TTC549 (cell line): ENCODE measurements at regions not wholly inside any gene's neighbourhood (a gene's known extent, or its start where the extent isn't known, plus 50 kb on each side); places are given as distances from the start of the nearest gene placed in this dataset.

Experiments used
- FAIRE-seq: peaks from 2 replicates; lab custom pipeline; 2012; peaks lifted over from hg19 to GRCh38; lab: Jason Lieb, UNC

DNA sequence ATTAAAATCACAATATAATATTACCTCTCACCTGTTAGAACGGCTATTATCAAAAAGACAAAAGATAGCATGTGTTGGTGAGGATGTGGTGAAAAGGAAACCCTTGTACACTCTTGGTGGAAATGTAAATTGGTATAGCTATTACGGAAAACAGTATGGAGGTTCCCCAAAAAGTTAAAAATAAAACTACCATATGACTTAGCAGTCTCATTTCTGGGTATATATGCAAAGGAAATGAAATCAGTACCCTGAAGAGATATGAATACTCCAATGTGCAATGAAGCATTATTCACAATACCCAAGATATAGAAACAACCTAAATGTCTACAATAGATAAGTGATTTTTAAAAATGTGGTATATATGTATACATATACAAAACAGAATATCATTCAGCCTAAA, 199.9 kb downstream of the SNX18 start:
- FAIRE-seq: no peak

DNA sequence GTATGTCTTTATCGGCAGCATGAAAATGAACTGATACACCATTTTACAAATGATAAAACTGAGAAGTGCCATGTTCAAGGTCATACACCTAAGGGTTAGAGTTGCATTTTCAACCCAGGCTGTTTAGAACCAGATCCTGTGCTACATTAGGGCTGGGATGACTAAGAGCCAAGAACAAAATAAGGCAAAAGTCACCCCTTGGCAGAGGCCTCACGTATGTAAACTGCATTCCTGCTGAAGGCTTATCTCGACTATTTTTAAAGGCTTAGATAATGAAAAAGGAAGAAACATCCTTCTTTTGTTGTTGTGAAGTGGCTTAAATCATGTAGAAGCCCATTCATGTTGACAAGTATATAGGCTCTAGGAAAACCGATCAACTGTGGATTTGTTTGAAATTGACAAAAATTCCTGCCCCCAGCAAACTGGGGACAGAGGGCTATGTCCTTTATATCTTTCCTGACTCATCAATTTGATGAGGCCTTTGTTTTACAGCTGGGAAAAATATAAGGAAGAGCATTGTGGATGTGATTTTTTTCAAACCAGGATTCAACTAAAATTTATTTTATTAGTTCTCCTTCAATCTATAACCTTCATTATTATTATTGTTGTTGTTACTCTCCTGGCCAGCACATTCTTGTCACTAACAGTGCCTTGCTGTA, 196.5 kb downstream of the SNX18 start:
- FAIRE-seq: no peak

DNA sequence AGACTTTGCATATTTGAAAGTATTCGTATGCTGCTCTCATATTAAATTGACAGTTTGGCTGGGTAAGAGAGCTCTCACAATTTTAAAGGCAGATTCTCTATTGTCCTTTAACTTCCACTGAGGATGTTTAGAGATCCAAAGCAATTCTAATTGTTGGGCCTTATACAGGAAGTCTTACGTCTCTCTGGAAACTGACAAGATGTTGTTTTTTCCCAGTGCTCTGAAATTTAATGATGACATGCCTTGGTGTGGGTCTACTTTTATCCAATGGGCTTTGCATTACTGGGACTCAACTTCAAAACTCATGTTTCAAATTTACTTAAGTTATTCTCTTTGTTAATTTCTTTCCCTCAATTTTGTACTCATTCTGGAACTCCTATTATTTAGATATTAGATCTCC, 191.5 kb downstream of the SNX18 start:
- no peak for FAIRE-seq

DNA sequence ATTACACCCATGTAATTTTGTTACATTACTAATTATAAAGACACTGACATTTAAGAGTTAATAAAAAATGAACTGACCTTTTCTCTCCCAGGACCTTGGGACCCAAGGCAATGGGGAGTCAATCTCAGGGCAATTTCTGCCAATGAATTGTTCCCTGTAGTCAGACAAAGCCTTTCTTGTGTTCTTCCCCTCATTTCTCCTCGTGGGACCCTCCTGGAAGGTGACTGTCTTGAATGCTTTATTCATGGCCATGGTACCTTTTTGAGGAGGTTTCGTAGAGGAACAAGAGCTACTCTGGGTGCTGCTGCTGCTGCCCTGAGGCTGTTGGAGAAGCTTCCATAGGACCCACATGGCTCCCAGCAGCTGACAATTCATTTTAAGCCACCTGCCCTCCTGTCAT, 190.3 kb downstream of the SNX18 start:
- no peak for FAIRE-seq

DNA sequence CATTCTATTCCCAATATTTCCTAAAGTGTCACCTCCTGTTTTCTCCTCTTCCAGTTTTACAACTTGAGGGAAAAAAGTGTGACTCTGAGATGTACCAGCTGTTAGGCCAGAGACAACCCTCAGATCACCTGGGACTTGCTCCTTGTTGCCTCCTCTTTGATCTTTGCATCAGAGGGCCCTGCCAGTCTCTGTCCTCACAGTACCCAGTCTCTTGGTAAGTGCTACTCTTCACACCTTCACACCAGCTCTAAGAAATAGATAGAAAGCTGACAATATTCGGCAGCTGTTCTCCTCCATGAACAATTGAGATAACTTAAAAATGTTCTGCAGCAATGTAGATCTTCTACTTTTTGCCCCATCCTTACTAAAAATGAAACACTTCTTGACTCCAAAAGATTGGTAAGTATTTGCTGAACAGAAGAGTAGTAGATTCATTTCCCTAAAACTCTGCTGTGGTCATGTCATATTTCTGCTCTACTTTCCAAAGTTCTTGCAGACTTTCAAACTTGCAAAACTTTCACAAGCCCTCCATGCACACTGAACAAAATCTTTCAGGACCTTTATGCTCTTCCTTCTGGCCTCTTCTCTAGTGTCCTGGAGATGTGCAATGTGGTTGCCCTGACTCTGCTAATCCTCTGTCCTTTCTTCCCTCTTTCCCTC, 188.6 kb downstream of the SNX18 start:
- no peak for FAIRE-seq

DNA sequence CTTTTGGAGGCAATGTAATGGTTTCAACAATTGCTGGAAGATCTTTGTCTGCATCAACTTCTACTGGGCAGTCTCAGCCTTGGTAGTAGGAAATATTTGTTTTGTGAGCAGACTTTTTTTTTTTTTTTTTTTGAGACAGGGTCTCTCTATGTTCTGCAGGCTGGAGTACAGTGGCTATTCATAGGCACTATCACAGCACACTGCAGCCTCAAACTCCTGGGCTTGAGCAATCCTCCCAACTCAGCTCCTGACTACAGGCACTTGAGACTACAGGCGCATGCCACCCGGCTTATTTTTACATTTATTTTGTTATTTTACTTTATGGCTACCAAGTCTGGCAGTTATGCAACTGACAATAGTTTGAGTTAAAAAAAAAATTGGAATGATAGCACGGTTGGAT, 187.3 kb downstream of the SNX18 start:
- FAIRE-seq: no peak

DNA sequence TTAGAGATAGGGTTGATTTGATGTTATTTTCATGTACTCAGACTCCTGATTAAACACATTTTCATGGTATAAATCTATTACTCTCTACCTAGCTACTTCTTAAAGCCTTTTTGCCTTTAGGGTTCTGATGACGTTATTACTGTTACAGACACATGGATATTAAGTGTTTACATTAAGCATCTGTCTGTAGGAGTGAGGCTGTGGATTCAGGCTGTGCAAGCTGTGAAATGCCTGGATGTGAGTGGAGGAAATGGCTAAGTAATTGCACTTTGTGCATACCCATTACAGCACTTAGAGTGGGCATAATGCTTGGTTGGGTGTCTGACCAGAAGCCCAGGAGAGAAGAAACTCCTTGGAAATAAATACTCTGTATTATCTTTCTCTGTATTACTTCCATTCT, 186.8 kb downstream of the SNX18 start:
- FAIRE-seq: no peak

DNA sequence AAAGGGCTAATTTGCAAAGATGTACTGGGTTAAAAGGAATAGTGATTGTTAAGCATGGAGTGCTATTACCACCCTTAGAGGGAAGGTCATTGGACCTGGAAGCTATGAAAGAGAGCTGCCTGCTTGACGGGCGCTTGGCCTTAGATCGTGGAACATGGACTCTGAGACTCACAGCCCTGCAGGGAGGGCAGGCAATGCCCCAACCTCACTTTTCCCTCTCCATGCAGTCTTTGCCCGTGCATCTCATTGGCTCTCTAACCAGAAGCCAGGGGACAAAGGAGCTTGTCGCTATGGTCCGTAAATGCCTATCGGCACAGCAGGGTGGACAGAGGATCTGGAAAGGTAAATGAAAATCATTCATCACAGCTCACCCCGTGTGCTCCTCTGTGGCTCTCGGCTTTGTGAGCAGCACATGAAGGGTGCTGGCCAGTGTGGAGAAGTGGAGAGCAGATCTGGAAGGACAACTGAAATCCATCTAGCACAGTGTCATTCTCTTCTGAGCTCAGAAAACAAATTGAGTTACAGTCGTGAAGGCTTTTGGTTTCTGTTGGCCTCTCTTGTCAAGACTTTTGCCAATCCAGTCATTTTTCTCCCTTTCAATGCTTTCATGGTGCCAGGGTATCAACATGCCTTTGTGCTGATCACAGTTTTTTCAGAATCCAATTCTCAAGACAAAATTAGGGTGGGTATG, 186.2 kb downstream of the SNX18 start:
- FAIRE-seq: no peak

DNA sequence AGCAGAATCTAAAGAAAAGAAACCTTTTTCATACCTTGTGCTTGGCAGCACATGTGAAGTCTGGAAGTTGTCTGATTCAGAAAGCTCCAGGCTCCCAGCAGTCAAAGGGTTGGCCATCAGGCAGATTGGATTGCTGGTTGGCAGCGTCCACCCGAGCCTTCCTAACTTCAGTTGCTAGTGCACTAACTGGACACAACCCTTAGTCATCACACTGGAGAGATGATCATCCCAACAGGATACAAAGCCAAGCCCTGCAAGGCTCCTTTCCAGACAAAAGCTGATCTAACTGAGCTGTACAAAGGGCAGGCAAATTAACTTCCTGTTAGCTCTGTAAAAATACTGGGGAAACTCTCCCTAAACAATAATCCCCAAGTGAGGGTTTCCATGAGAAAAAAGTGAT, 185.6 kb downstream of the SNX18 start:
- FAIRE-seq: no peak

DNA sequence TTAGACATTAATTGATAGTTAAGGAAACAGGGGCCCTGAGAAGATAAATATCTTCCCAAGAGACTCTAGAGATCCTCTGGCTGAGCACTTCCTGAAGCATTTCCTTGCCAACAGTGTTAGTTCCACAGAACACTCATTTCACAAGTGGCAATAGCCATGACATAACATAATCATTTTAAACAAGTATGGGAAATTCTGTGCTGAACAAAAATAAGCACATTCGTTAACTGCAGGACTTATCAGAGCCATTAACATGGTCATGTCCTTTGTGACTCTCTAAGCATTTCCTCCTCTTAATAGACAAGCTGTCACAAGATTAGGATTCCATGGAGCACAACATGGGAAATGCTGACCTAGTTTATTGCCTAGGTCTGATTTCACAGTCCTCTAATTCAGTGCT, 184.9 kb downstream of the SNX18 start:
- FAIRE-seq: no peak

DNA sequence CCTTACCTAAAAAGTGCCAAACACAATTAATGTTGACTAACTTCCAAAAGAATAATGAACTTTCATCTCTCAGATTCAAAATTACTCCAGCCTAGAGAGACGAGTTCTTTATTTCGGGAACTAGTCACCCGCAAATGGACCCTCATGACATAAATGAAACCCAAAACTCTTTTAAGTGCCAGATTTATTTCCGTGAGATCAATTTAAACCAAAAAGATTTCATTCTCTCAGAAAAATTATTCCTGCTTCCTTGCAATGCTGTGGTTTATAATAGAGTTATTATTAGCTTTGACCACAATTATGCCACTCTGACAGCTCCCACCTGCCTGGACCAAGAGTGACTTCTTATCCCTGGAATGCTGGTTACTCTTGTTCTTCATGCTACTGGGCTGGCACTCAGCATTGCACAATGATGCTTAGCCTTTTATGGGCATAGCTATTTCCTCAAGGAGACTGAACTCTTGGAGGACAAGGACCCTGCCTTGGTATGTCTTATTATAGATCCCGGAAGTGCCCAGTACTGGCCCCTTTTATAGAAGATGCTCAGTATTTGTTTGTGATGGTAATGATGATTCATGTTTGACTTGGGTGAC, 183.5 kb downstream of the SNX18 start:
- no peak for FAIRE-seq

DNA sequence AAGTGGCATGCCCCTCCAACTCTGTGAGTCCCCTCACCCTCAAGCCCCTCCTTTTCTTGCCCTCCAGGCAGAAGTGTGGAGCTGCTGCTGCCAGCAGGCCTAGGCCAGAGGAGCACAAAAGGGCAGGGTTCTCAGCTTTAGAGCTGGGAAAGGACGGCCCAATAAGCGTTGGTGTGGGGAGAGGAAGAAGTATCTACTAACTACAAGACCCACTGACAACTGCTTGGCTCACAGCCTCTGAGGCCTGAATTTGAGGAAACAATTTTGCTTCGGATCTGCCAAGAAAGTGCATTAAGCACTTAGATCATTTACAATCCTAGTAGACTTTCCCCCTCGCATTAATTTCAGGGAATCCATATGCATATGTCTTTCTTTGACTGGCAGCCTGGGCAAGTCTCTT, 179.4 kb downstream of the SNX18 start:
- FAIRE-seq: no peak

DNA sequence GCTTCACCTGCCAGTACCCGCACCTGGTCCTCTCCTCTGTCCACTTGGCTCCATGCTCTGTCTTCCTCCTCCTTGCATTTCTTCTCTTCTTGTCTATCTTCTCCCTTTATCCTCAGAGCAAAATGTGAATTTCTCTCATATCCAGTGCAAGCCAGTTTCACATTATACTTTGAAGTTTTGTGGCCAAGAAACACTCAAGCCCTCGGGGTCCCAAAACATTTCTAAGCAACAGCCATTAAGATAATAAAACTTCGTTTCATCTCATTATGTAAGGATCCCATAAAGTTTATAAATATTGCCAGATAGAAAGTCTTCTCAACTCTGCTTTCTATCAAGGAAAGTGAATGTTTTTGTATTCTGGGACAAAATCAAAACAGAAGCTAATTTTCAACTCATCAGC, 178.8 kb downstream of the SNX18 start:
- FAIRE-seq: no peak

DNA sequence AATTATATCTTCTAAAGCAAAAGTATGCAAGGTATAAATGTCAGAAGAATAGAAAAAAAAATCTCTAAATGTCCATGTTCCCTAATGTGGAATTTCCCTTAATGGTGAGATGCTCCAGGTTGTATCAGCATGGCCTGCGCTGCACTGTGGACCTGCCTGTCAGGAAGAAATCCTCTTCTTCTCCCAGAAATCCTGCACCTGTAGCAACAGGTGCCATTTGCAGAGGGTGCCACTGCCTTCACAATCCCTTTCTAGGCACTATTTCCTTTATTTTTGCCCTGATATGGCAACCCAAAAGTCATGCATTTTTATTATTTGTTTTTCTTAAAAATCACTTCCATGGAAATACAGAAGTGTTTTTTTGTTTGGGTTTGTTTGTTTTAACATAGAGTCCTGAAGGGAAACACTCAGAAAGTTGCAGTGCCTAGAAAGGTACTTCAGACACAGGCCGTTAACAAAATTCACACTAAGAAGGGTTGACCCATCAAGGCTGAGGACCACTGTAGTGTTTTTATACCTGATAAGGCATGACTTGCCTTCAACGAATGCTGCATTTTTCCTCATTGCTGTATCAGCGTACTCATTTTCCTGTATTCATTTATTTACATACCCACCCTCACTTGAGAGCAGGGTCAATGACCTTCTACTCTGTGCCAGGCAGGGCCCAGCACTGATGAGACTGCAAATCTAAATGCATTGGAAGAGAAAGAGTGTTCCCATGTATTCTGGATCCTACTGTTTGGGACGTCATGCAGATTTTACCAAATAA, 177.8 kb downstream of the SNX18 start:
- no peak for FAIRE-seq

DNA sequence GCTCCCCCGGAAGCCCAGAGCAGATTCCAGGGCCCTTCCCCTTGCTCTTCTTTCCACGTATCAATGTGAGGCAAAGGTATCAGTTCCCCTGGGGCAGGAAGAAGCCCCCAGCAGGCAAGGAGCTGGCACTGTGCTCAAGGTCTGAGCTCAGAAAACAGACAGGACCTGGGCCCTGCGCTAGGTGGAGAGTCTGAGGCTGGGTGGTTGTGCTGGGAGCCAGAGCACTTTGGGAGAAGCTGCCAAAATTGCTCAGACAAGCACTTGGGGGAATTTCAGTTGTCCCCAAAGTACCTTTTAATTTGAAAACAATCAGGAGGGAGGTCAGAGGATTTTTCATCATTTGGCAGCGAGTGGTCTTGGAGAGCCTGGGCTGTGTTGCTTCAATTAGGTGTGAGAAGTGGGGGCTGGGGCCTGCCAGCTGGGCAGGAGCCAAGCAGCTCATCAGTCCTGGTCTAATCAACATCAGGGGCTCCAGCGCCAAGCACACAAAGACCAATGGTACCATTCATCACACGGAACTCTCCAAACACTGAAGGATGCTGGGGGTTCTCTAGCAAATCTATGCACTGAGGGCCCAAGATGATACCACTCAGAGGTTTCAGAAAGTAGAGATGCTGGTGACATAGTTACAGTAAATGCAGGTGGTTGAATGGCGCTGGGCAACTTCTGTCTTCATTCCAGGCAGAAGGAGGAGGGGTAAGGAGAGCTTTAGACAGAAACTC, 176.5 kb downstream of the SNX18 start:
- no peak for FAIRE-seq

DNA sequence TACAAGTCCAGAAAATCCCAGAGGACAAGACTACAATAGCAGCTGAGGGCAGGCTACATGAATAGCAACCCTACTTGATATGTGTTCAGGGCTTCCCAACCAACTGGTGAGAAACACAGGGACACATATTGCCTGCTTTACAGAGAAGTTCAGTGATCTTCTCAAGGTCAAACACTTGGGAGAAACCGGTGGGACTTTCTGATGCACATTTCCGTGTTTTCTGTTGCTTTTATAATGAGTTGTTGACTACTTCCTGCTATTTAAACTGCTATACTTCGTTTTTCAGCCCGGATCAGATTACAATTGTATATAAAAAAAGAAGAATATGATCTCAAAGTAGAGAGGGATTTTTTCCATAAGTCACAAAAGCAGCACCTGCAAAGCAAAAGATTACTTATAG, 175.1 kb downstream of the SNX18 start:
- FAIRE-seq: no peak

DNA sequence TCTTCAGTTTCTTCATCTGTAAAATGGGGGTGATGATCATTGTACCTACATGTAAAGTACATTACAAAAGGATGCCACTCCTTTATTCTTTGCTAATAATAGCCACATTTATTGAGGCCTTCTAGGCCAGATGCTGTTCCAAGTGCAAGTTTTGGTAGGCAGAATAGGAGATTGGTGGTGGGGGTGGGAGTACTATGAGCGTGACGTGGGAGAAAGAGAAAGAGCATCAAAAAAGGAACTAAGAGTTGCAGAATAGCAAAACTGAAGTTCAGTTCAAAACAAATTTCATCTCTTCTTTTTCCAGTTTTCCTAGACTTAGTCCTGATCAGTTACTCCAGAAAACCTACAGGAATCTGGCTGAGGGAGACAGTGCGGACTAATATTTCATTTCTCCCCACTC, 174.1 kb downstream of the SNX18 start:
- FAIRE-seq: no peak

DNA sequence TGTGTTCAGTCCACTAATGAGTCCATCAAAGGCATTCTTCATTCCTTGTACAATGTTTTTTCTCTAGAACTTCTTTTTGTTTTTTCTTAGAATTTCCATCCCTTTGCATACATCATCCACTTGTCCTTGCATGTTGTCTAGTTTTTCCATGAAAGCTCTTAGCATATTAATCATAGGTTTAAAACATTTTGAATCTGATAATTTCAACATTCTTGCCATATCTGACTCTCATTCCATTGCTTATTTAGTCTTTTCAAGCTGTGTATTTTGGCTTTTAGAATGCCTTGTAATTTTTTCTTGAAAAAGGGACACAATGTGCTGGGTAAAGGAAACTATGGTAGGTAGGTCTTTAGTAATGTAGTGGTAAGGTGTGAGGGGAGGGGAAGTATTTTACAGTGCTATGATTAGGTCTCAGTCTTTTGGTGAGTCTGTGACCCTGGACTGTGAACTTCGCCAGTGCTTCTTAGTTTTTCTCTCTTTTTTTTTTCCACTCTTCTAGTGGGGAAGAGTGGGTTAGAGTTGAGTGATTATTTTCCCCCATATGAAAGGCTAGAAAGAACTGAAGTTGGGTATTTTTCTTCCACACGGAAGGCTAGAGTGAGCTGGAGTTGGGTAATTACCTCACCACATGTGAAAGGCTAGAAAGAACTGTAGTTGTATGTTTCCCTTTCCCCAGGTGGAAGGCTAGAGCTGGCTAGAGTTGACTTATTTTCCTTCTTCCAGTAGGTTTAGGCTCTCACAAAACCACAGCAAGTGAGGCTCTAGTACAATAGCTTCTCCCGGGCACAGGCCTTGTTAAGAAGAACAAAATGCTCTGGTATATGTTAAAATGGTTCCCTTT, 172.1 kb downstream of the SNX18 start:
- FAIRE-seq: no peak

DNA sequence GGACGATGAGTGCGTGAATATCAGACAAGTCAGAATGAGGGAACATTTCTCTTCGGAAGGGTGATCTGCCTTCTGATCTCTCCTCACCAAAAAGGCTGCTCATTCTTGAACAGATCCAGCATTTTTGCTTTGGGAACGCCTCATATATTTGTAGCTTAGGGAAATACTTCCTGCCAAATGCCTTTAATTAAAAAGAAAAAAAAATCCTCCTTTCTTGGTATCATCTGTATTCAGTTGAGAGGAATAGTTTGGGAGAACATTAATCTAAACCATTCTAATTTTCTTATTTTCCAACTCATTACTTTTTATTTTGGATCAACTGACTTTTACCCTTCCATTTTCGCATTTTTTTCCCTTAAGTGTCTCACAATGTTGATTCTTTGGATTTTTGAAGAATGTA, 163.4 kb downstream of the SNX18 start:
- FAIRE-seq: no peak

DNA sequence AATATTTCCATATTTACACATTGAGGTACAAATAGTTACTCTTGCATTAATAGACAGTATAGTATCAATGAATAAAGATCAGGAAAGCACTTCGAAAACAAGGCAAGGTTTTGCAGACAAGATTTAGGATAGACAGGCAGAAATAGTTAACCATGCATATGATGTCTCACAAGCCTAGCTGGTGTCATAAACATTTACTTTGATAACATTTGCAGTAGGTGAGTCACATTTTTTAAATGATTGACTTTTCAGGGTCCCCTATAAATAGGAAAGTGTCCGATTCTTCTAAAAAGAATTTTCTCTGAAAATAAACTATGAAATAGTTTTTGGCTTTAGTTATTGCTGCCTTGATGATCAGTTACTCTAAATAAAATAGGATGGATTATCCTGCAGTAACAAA, 162.1 kb downstream of the SNX18 start:
- FAIRE-seq: no peak

DNA sequence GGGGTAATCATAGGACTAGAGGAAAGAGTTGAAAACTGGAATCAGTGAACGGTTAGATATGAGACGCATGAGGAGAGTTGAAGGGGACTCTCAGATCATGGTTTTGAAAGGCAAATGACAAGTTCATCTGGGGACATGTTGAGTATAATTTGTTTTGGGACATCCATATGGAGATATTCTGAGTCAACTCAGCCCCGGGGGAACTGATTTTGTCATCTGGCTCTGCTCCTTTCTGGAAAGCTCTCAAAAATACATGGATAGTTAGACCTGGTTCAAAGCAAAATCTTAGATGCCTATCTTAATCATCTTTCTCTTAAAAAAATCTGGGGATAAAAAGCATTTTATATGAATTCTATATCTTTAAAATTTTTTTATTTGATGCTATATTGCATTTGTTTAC, 161.2 kb downstream of the SNX18 start:
- no peak for FAIRE-seq
